HG02798 (cell line): ENCODE measurements at regions not wholly inside any gene's neighbourhood (a gene's known extent, or its start where the extent isn't known, plus 50 kb on each side); places are given as distances from the start of the nearest gene placed in this dataset.

ENCODE experiments used
- ATAC-seq: cut with Tn5 transposase; IDR thresholded peaks from one replicate; pipeline ENCODE4 v1.9.1; 2021; ENCODE audit warnings: mild to moderate bottlenecking; ENCODE audit not compliant: unreplicated experiment, poor library complexity

GRCh38 chr6:54706844-54707605 is 139.5 kb upstream of the FAM83B start:
- ATAC-seq = no peak

- no peak for ATAC-seq
Observed at GRCh38 chr6:54710456-54710855, 136.1 kb upstream of the FAM83B start.

GRCh38 chr6:54716010-54716409 is 130.6 kb upstream of the FAM83B start:
- no peak for ATAC-seq

GRCh38 chr6:54716877-54717276 is 129.7 kb upstream of the FAM83B start:
- ATAC-seq = no peak

GRCh38 chr6:54717849-54718455 is 128.6 kb upstream of the FAM83B start:
- ATAC-seq = peak; percentile 81

GRCh38 chr6:54718541-54719023 is 128.0 kb upstream of the FAM83B start:
- ATAC-seq = no peak

- no peak for ATAC-seq
Observed at GRCh38 chr6:54719131-54719530, 127.4 kb upstream of the FAM83B start.

- no peak for ATAC-seq
Observed at GRCh38 chr6:54719633-54720032, 126.9 kb upstream of the FAM83B start.

- ATAC-seq = no peak
Observed at GRCh38 chr6:54722328-54722727, 124.2 kb upstream of the FAM83B start.

- ATAC-seq = no peak
Observed at GRCh38 chr6:54729716-54730115, 116.9 kb upstream of the FAM83B start.

- ATAC-seq = no peak
Observed at GRCh38 chr6:54730767-54731630, 115.6 kb upstream of the FAM83B start.

- ATAC-seq = peak; percentile 80
Observed at GRCh38 chr6:54737247-54737646, 109.3 kb upstream of the FAM83B start.

- ATAC-seq = no peak
Observed at GRCh38 chr6:54747955-54748354, 98.6 kb upstream of the FAM83B start.

GRCh38 chr6:54754406-54754805 is 92.2 kb upstream of the FAM83B start:
- no peak for ATAC-seq

- ATAC-seq = no peak
Observed at GRCh38 chr6:54758340-54758739, 88.2 kb upstream of the FAM83B start.

GRCh38 chr6:54768494-54768893 is 78.1 kb upstream of the FAM83B start:
- ATAC-seq = no peak

- no peak for ATAC-seq
Observed at GRCh38 chr6:54770328-54770727, 76.2 kb upstream of the FAM83B start.

- no peak for ATAC-seq
Observed at GRCh38 chr6:54771968-54772367, 74.6 kb upstream of the FAM83B start.

GRCh38 chr6:54772610-54773009 is 74.0 kb upstream of the FAM83B start:
- ATAC-seq = no peak

- ATAC-seq = no peak
Observed at GRCh38 chr6:54775576-54775975, 71.0 kb upstream of the FAM83B start.

GRCh38 chr6:54776891-54777290 is 69.7 kb upstream of the FAM83B start:
- ATAC-seq = no peak
